ENCODE measurements at regions not wholly inside any gene's neighbourhood (a gene's known extent, or its start where the extent isn't known, plus 50 kb on each side); places are given as distances from the start of the nearest gene placed in this dataset.

DNA sequence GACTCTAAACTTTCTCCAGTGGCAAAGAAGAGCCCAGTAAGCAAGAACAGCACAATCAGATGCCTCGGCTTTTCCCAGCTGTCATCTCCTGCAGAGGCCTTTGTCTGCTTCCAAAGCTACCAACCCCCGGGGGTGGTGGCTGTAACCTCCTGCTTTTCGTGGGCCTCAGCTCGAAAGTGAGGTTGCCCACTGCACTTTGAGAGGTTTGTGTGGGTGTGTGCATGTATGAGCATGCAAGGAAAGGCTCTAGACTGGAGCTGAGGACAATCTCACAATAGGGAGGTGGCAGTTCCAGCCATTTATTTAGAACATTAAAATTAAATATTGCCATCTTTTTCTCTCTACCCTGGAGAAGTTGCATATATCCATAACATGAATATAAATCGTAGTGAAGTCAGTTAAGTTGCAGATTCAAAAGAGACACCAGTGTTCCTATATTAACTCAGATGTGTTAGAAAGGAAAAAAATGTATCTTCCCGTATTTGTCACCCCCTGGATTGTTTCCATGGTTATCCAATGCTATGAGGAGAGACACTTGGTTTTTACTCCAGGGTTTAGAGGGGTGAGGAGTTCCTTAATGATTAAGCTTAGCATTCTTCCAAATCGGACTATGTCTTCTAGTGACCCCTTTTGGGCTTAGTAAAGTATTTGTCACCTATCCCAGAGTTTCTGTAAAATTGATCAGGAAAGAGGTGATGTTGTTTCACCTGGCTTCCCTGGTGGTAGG lies 781.1 kb downstream of the INHBA start:
- no peak for TF ChIP-seq CTCF (IDR thresholded peaks at IDR 0.05)
- no peak for TF ChIP-seq POLR2AphosphoS5 (IDR thresholded peaks at IDR 0.05)
- TF ChIP-seq EP300 (IDR thresholded peaks at IDR 0.05): no peak

All from stomach (tissue), 4 donors.